CD4-positive, alpha-beta T cell (primary cell): ENCODE measurements at regions not wholly inside any gene's neighbourhood (a gene's known extent, or its start where the extent isn't known, plus 50 kb on each side); places are given as distances from the start of the nearest gene placed in this dataset.
"Not testable (repeated sequence)": the region's sequence is repeated elsewhere in the genome, so short reads cannot be mapped to it uniquely, and the experiment has no call there.

Source experiments
- ATAC-seq: fragments of 200-7000 bp; cut with Tn5 transposase; one replicate; pipeline ENCODE4 v1.10.0; 2022; ENCODE audit warnings: mild to moderate bottlenecking; ENCODE audit not compliant: poor library complexity
- CTCF ChIA-PET: fragments of 350-600 bp; sonication (Branson Sonifier 250); formaldehyde crosslinking; loops from one replicate; lab custom pipeline; 2021; ENCODE audit warnings: antibody characterized with exemption, inconsistent platforms; lab: Charles Lee
- POLR2A ChIA-PET: fragments of 350-600 bp; sonication (Branson Sonifier 250); formaldehyde crosslinking; loops from one replicate; lab custom pipeline; 2021; ENCODE audit warnings: antibody characterized with exemption, inconsistent platforms; lab: Charles Lee
- DNase-seq, 14 experiments: peaks; one replicate each; pipeline ENCODE4 v3.0.0-alpha.2; 2013 to 2020; ENCODE audit warnings: mixed read lengths in 2 of 14
- H3K27ac ChIP-seq, 2 donors: one replicate each; pipeline versions ENCODE4 v1.5.1 to v1.7.0; 2013; ENCODE audit warnings: low read length in 2 of 2, low read depth in 1 of 2, mild to moderate bottlenecking in 1 of 2
- H3K27me3 ChIP-seq, 2 experiments: 1 replicate in 1 of 2; 2 replicates in 1 of 2; pipeline versions ENCODE4 v1.6.1 to v1.7.0; 2013; ENCODE audit warnings: low read length in 2 of 2, control low read depth in 1 of 2, mild to moderate bottlenecking in 1 of 2, moderate library complexity in 1 of 2; ENCODE audit not compliant: insufficient read depth in 2 of 2, control insufficient read depth in 1 of 2
- H3K36me3 ChIP-seq: one replicate; pipeline ENCODE4 v1.6.1; 2013; ENCODE audit warnings: low read length, control low read depth; ENCODE audit not compliant: insufficient read depth
- H3K4me1 ChIP-seq: one replicate; pipeline ENCODE4 v1.6.1; 2013; ENCODE audit warnings: low read length, control low read depth; ENCODE audit not compliant: insufficient read depth
- H3K4me3 ChIP-seq: one replicate; pipeline ENCODE4 v1.5.1; 2013; ENCODE audit warnings: mild to moderate bottlenecking, low read length, moderate library complexity
- H3K9me3 ChIP-seq, 2 experiments: 1 replicate in 1 of 2; 2 replicates in 1 of 2; pipeline versions ENCODE4 v1.6.1 to v1.7.0; 2013; ENCODE audit warnings: low read length in 2 of 2, mild to moderate bottlenecking in 2 of 2, control low read depth in 1 of 2, moderate library complexity in 1 of 2; ENCODE audit not compliant: control insufficient read depth in 1 of 2, insufficient read depth in 1 of 2
- H3K27ac Mint-ChIP-seq: one replicate; pipeline ENCODE4 v1.8.0; 2020; ENCODE audit warnings: mixed read lengths
- H3K27me3 Mint-ChIP-seq: one replicate; pipeline ENCODE4 v1.8.0; 2021; ENCODE audit warnings: mixed read lengths
- H3K36me3 Mint-ChIP-seq: one replicate; pipeline ENCODE4 v1.8.0; 2021; ENCODE audit warnings: low read depth, mixed read lengths
- H3K4me1 Mint-ChIP-seq: one replicate; pipeline ENCODE4 v1.8.0; 2021; ENCODE audit warnings: low read depth, mixed read lengths
- H3K4me3 Mint-ChIP-seq: one replicate; pipeline ENCODE4 v1.8.0; 2020; ENCODE audit warnings: mild to moderate bottlenecking, mixed read lengths
- H3K9me3 Mint-ChIP-seq: one replicate; pipeline ENCODE4 v1.8.0; 2020; ENCODE audit warnings: mixed read lengths
- CTCF ChIP-seq: fragments of 200-600 bp; IDR thresholded peaks from one replicate; pipeline ENCODE4 v1.8.0; 2022; ENCODE audit warnings: antibody characterized with exemption, mild to moderate bottlenecking
- intact Hi-C, 2 experiments: fragments of 100-400 bp; cut with DNase I in 1 of 2; cut with micrococcal nuclease in 1 of 2; formaldehyde crosslinking; loops; one replicate each; pipeline versions ENCODE4 v1.15.1 to v1.9.0; 2023 to 2025; cut with DNase I, micrococcal nuclease

- DNase-seq = peak in 3 of 14 experiments; percentile 18 to 31 (median 27)
- no peaks in the 10 kb centered on the region for H3K4me1 Mint-ChIP-seq
- CTCF ChIA-PET = no interaction called here
These were observed 166.9 kb downstream of the HLX start for GRCh38 chr1:221045842-221046831.

GRCh38 chr1:221051391-221051790, 172.1 kb downstream of the HLX start:
- H3K9me3 ChIP-seq = peaks cover 0 to 11% of the 10 kb centered on the region in 2 experiments
- H3K4me1 ChIP-seq, CTCF ChIA-PET, H3K27me3 ChIP-seq, H3K36me3 Mint-ChIP-seq, intact Hi-C loops, H3K27me3 Mint-ChIP-seq, POLR2A ChIA-PET, H3K4me3 ChIP-seq, DNase-seq, H3K4me1 Mint-ChIP-seq, H3K36me3 ChIP-seq, ATAC-seq, H3K27ac ChIP-seq, H3K27ac Mint-ChIP-seq, H3K4me3 Mint-ChIP-seq, H3K9me3 Mint-ChIP-seq: not testable (repeated sequence)

More at GRCh38 chr1:221045842-221046831, 166.9 kb downstream of the HLX start:
- peaks cover 0 to 11% of the 10 kb centered on the region in 2 experiments for H3K9me3 ChIP-seq
- peaks cover 9% of the 10 kb centered on the region for H3K27me3 Mint-ChIP-seq
- H3K4me3 ChIP-seq = no peak overlapping the region
- H3K27ac ChIP-seq = no peak overlapping the region
- H3K9me3 Mint-ChIP-seq = peaks cover 8% of the 10 kb centered on the region
- no peak for TF ChIP-seq CTCF
- H3K27ac Mint-ChIP-seq = no peak overlapping the region
- intact Hi-C loops = no loop called here
- H3K4me1 ChIP-seq = no peaks in the 10 kb centered on the region
- H3K4me3 Mint-ChIP-seq = no peak overlapping the region
- no peaks in the 10 kb centered on the region for H3K36me3 Mint-ChIP-seq
- H3K27me3 ChIP-seq = peaks cover 0 to 8% of the 10 kb centered on the region in 2 experiments
- no peaks in the 10 kb centered on the region for H3K36me3 ChIP-seq
- ATAC-seq = no peak
- POLR2A ChIA-PET = no interaction called here

GRCh38 chr1:221053889-221054288, 174.6 kb downstream of the HLX start:
- Histone ChIP-seq H3K27me3 (no peaks in the 10 kb centered on the region), H3K27ac (no peak overlapping the region), H3K9me3 (no peaks in the 10 kb centered on the region), H3K36me3 (no peaks in the 10 kb centered on the region), H3K4me1 (no peaks in the 10 kb centered on the region), H3K4me3 (no peak overlapping the region)
- CTCF ChIA-PET = no interaction called here
- DNase-seq = no peak
- Mint-ChIP-seq H3K4me3 (no peak overlapping the region), H3K36me3 (no peaks in the 10 kb centered on the region), H3K9me3 (peaks cover 8% of the 10 kb centered on the region), H3K27ac (no peak overlapping the region), H3K27me3 (no peaks in the 10 kb centered on the region), H3K4me1 (no peaks in the 10 kb centered on the region)
- intact Hi-C loops = no loop called here
- no peak for TF ChIP-seq CTCF
- ATAC-seq = no peak
- POLR2A ChIA-PET = no interaction called here
